ENCODE measurements at regions not wholly inside any gene's neighbourhood (a gene's known extent, or its start where the extent isn't known, plus 50 kb on each side); places are given as distances from the start of the nearest gene placed in this dataset.
"Not testable (repeated sequence)": the region's sequence is repeated elsewhere in the genome, so short reads cannot be mapped to it uniquely, and the experiment has no call there.

DNA sequence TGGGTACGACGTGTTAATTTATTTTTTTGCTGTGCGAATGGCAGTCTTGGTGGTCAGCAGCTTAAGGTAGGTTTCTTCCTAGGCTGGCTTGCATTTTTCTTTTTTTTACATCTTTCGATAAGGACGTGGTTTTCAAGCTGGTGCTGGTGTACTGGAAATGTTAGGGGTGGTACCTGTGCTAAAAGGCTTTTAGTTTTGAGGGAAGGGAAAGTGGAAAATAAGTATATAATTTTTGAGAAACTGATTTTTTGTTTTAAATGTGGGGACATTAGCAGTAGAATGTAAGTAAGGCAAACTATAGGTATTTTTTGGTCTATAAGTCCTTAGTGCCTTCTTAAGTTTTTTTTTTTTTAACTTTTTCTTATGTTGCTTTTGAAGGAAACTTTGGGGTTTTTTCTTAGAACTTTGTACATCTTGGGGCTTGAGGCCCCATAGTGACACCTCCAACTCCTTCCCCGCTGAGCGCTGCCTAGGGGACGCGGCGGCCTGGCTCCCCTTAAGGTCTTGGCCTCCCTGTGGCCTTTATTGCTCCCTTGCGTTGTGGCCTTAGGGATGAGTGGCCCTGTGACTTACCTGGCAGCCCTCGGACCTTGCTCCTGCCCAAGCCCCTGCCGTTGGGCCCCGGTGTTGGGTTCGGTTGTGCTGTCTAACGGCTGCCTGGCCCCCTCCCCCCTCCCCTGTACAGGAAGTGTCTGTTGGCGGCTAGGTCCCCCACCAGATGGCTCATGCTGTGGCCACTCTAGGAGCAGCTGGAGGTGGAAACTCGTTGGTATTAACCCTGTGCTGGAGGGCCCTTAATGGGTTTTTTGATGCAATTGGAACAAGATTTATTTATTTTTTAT is 88.0 kb upstream of the RPRML start:
- DNase-seq = peak; percentile 64 to 70

DNA sequence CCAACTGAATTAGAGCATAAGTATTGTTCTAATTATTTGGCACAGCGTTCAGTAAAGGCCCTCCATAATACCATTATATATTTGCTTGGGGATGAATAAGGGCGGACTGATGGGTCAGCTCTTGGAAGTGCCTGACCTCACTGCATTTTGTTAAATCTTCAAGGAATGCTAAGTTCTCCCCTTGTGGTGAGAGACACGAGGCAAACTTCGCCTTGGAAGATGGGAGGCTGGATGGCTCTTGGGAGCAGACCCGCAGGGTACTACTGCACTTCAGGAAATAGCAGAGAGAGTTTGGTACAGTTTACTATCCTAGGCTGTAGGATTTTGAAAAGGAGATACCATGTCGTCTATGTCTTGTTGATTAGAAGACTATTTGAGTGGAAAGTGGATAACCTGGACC is 87.0 kb upstream of the RPRML start:
- DNase-seq = no peak

DNA sequence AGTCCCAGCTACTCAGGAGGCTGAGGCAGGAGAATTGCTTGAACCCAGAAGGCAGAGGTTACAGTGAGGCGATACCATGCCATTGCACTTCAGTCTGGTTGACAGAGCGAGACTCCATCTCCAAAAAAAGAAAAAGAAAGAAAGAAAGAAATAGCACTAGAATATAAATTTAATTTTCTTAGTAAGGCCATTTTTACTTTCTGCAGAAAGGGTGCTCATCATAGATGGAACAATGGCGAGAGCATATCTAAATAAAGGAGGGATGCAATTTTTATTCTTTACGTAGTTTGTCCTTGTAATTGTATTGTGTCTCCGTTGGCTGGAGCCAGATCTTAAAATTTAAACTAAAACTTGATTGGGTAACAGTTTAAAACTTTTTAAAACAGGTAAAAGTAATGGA is 85.6 kb upstream of the RPRML start:
- no peak for DNase-seq

DNA sequence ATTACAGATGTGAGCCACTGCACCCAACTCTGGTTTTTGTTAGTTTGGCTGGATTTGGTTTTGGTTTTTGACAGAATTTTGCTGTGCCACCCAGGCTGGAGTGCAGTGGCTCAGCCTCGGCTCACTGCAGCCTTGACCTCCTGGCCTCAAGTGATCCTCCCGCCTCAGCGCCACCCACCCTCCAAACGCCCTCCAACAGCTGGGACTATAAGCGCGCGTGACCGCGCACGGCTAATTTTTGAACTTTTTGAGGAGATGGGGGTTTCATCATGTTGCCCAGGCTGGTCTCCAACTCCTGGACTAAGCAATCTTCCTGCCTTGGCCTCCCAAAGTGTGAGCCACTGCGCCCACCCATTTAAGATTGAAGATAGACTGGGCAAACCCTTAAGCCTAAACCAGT is 84.4 kb upstream of the RPRML start:
- no peak for DNase-seq

DNA sequence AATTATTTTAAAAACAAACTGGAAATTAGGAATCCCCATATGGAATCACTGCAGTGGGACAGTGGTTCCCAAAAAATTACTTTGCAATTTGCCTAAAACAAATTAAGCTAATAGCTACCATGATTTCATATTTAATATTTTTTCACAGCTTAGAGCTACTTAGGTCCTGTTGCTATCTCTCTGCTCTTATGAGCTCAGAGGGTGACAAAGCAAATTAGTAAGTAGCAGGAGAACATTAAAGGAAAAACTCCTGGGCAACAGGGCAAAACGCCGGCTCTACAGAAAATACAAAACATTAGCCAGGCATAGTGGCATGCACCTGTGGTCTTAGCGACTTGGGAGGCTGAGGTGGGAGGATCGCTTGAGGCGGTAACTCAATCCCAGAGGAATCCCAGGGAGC is 83.8 kb upstream of the RPRML start:
- DNase-seq = not testable (repeated sequence)

DNA sequence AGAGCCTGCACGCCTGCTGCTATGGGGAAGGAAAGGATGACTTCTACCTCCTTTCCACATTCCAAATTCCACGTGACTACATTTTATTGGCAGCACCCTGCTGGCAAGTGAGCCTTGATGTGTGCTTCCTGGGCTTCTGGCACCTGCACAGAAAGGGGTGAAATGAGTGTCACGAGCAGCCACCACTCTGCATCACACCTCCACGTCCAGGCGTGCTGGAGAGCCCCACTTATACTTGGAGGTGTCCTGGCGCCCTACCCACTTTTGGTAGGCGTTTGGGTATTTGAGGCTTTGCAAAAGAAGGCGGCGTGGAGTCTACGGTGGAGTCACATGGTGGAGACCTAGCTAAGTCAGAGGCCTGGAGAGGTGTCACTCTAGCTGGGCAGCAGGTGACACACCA is 81.0 kb upstream of the RPRML start:
- not testable (repeated sequence) for DNase-seq

DNA sequence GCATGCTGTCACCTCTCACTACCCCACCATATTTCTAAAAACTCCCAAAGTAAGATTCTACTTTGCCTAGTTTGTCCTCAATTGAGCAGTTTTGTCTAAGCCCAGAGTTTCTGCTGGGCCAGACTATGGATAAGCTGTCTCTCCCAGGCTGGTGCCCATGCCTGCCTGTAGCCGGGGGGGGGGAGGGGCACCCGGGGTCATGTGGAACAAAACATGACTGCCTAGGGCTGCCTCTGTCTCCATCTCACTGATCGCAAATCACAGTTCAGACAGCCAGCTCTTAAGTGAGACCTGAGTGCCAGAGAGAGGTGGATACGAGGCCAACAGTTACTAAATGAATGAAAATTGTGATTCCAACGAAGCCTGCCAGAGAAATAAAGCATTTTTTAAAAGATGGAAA is 78.8 kb upstream of the RPRML start:
- no peak for DNase-seq

DNA sequence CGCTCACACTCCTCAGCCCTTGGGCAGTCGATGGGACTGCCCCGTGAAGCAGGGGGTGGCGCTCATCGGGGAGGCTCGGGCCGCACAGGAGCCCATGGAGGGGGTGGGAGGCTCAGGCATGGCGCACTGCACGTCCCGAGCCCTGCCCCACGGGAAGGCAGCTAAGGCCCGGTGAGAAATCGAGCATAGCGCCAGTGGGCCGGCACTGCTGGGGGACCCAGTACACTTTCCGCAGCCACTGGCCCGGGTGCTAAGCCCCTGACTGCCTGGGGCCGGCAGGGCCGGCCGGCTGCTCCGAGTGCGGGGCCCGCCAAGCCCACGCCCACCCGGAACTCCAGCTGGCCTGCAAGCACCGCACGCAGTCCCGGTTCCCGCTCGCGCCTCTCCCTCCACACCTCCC is 78.2 kb upstream of the RPRML start:
- not testable (repeated sequence) for DNase-seq

DNA sequence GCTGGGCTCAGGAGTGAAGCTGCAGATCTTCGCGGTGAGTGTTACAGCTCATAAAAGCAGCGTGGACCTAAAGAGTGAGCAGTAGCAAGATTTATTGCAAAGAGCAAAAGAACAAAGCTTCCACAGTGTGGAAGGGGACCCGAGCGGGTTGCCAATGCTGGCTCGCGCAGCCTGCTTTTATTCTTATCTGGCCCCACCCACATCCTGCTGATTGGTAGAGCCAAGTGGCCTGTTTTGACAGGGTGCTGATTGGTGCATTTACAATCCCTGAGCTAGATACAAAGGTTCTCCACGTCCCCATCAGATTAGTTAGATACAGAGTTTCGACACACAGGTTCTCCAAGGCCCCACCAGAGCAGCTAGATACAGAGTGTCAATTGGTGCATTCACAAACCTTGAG is 77.6 kb upstream of the RPRML start:
- DNase-seq = not testable (repeated sequence)

All from activated CD4-positive, alpha-beta T cell treated with anti-CD3 and anti-CD28 coated beads, Interleukin-2, amount 50 U/mL, for 4 hours (primary cell).